Smooth muscle cell (in vitro differentiated cells): ENCODE measurements at regions not wholly inside any gene's neighbourhood (a gene's known extent, or its start where the extent isn't known, plus 50 kb on each side); places are given as distances from the start of the nearest gene placed in this dataset.
A peak's percentile ranks its signal among the peaks of the same experiment; 100 is the strongest.

Source experiments
- DNase-seq: peaks from one replicate; lab custom pipeline; 2025; ENCODE audit not compliant: unreplicated experiment; lab: John Stamatoyannopoulos, UW
- H2AFZ ChIP-seq: fragments of 200-600 bp; sonication (generic); 2 replicates; pipeline ENCODE4 v1.6.0; 2016; ENCODE audit warnings: antibody characterized with exemption, low read depth, mild to moderate bottlenecking
- H3F3A ChIP-seq: fragments of 200-600 bp; sonication (generic); 2 replicates; pipeline ENCODE4 v1.6.0; 2017; ENCODE audit warnings: antibody characterized with exemption, low read depth
- H3K27ac ChIP-seq: fragments of 200-600 bp; sonication (generic); 2 replicates; pipeline ENCODE4 v1.5.1; 2016; ENCODE audit warnings: low read depth, mild to moderate bottlenecking
- H3K27me3 ChIP-seq: fragments of 200-600 bp; sonication (generic); 2 replicates; pipeline ENCODE4 v1.6.1; 2016; ENCODE audit warnings: low read depth, mild to moderate bottlenecking
- H3K36me3 ChIP-seq: fragments of 200-600 bp; sonication (generic); 2 replicates; pipeline ENCODE4 v1.5.1; 2016; ENCODE audit warnings: low read depth
- H3K4me1 ChIP-seq: fragments of 200-600 bp; sonication (generic); 2 replicates; pipeline ENCODE4 v1.5.1; 2016; ENCODE audit warnings: low read depth
- H3K4me2 ChIP-seq: fragments of 200-600 bp; sonication (generic); 2 replicates; pipeline ENCODE4 v1.6.0; 2016; ENCODE audit warnings: mild to moderate bottlenecking
- H3K4me3 ChIP-seq: fragments of 200-600 bp; sonication (generic); 2 replicates; pipeline ENCODE4 v1.5.1; 2016; ENCODE audit warnings: mild to moderate bottlenecking
- H3K79me2 ChIP-seq: fragments of 200-600 bp; sonication (generic); 2 replicates; pipeline ENCODE4 v1.6.0; 2016; ENCODE audit warnings: low read depth, mild to moderate bottlenecking
- H3K9ac ChIP-seq: fragments of 200-600 bp; sonication (generic); 2 replicates; pipeline ENCODE4 v1.6.0; 2016; ENCODE audit warnings: low read depth
- H3K9me3 ChIP-seq: fragments of 200-600 bp; sonication (generic); replicated peaks from 2 replicates; pipeline ENCODE4 v1.5.1; 2016; ENCODE audit warnings: low read depth
- H4K20me1 ChIP-seq: fragments of 200-600 bp; sonication (generic); 2 replicates; pipeline ENCODE4 v1.6.0; 2016; ENCODE audit warnings: low read depth
- WGBS: methylation state at CpG from one replicate; pipeline ENCODE4 v1.1.7; 2016; ENCODE audit warnings: low lambda C conversion rate; 5-methylcytosine and 5-hydroxymethylcytosine counted together
- TF ChIP-seq, protein P1 (sequence below): fragments of 200-600 bp; sonication (generic); IDR thresholded peaks from 2 replicates; pipeline ENCODE4 v1.5.1; 2017; ENCODE audit warnings: borderline replicate concordance, mild to moderate bottlenecking, antibody characterized with exemption; ENCODE audit not compliant: insufficient read depth, poor library complexity, severe bottlenecking

DNA sequence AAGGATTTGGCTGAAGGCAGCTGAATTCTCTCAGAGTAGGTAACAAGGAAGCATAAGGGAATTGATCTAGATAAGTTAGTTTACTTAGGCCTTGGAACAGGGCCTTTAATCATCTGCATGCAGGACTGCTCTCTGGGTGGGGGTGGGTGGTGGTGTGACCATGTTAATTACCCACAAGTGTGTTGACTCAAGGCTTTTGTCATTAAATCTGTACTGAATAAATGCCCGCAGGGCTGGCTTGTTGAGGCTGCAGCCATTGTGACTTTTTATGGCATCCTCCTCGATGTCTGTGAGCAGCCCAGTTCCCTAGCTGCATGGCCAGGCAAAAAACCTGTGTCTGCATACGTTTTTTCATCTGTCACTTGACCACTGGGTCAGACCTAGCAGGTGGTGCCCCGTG, 63.5 kb upstream of the ASCC3 start:
- H3K79me2 ChIP-seq: no peaks in the 10 kb centered on the region
- WGBS: 80% methylated on average over 4 of the region's 4 CpGs
- H3F3A ChIP-seq: no peaks in the 10 kb centered on the region
- H3K9me3 ChIP-seq: no peaks in the 10 kb centered on the region
- H3K27me3 ChIP-seq: no peaks in the 10 kb centered on the region
- no peak overlapping the region for H3K4me2 ChIP-seq
- TF ChIP-seq, protein P1, sequence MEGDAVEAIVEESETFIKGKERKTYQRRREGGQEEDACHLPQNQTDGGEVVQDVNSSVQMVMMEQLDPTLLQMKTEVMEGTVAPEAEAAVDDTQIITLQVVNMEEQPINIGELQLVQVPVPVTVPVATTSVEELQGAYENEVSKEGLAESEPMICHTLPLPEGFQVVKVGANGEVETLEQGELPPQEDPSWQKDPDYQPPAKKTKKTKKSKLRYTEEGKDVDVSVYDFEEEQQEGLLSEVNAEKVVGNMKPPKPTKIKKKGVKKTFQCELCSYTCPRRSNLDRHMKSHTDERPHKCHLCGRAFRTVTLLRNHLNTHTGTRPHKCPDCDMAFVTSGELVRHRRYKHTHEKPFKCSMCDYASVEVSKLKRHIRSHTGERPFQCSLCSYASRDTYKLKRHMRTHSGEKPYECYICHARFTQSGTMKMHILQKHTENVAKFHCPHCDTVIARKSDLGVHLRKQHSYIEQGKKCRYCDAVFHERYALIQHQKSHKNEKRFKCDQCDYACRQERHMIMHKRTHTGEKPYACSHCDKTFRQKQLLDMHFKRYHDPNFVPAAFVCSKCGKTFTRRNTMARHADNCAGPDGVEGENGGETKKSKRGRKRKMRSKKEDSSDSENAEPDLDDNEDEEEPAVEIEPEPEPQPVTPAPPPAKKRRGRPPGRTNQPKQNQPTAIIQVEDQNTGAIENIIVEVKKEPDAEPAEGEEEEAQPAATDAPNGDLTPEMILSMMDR: no peak
- no peak overlapping the region for H3K27ac ChIP-seq
- no peaks in the 10 kb centered on the region for H3K36me3 ChIP-seq
- H3K4me1 ChIP-seq: no peaks in the 10 kb centered on the region
- DNase-seq: no peak
- H4K20me1 ChIP-seq: no peaks in the 10 kb centered on the region
- H3K4me3 ChIP-seq: no peak overlapping the region
- H3K9ac ChIP-seq: no peak overlapping the region
- H2AFZ ChIP-seq: no peak overlapping the region

DNA sequence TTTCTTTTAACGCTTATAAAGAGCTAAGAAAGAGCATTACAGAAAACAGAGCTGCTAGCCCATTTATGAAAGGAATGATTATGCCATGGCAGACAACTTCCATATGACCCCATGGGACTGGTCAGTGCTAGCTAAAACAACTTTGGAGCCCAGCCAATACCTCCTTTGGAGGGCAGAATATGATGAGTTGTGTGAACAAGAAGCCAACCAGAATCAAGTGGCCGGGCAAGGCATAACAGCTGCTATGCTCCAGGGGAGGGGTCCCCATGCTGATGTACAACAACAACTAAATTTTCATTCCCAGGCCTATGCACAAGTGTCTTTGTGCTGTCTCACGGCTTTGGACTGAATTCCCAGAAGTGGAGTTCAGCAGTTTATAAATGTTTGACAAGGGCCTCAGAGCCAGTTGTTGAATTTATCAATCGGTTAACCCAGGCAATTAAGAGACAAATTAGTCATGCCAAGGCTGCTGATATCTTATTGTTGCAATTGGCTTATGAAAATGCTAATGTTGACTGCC, 65.0 kb upstream of the ASCC3 start:
- Histone ChIP-seq H2AFZ (no peak overlapping the region), H3K9me3 (no peaks in the 10 kb centered on the region), H3F3A (no peaks in the 10 kb centered on the region), H3K79me2 (no peaks in the 10 kb centered on the region), H3K4me2 (no peak overlapping the region), H3K4me3 (no peak overlapping the region), H3K27ac (no peak overlapping the region), H3K27me3 (no peaks in the 10 kb centered on the region), H3K4me1 (no peaks in the 10 kb centered on the region), H3K9ac (no peak overlapping the region), H3K36me3 (no peaks in the 10 kb centered on the region), H4K20me1 (no peaks in the 10 kb centered on the region)
- no peak for DNase-seq
- TF ChIP-seq, protein P1: no peak
- WGBS: 98% methylated on average over 4 of the region's 4 CpGs

DNA sequence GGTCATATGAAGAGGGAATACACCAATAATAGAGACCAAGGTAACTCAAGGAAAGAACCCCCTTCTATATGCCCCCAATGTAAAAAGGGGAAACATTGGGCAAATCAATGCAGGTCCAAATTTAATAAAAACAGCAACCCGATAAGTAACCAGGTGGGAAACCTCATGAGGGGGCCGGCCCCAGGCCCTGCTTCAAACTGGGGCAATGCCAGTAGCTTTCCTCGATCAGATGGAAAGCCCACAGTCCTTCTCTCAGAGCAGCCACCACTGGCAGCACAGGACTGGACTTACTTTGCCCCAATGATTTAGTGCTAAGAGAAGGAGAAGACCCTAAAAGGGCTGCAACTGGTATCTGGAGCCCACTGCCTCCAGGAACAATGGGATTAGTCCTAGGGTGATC, 65.6 kb upstream of the ASCC3 start:
- TF ChIP-seq, protein P1: no peak
- WGBS: 94% methylated on average over 3 of the region's 3 CpGs

DNA sequence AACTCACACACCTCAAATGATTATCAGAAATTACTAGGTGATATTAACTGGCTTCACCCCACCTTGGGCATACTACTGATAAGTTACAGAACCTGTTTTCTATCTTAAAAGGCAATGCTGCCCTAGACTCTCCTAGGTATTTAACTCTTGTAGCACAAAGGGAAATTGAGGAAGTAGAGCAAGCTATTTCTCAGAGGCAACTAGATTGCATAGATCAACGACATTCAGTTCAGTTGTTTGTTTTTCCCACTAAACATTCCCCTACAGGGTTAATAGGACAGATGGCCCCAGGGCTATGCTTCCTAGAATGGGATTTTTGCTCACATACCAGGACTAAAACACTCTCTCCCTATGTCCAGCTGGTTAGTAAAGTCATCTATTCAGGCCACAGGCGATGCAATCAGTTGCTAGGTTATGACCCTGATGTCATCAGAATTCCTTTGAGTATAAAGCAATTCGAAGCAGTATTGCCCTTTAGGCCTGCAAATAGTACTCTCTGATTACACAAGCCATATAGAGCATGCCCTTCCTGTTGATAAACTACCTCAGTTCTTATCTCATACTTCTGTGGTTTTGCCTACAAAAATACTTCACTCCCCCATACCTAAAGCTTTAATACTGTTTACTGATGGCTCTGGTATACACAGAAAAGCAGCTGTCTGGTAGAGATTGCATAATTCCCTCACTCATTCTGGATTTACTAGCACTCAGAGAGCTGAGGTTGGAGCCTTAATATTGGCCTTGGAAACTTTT, 67.4 kb upstream of the ASCC3 start:
- TF ChIP-seq, protein P1: no peak
- Histone ChIP-seq H3K27ac (peak overlapping the region; percentile 47), H3K4me1 (no peaks in the 10 kb centered on the region), H3K9ac (no peak overlapping the region), H3F3A (no peaks in the 10 kb centered on the region), H3K4me2 (no peak overlapping the region), H3K79me2 (no peaks in the 10 kb centered on the region), H3K4me3 (no peak overlapping the region), H3K9me3 (no peaks in the 10 kb centered on the region), H3K36me3 (no peaks in the 10 kb centered on the region), H3K27me3 (no peaks in the 10 kb centered on the region), H2AFZ (no peak overlapping the region), H4K20me1 (no peaks in the 10 kb centered on the region)
- WGBS: 37% methylated on average over 3 of the region's 3 CpGs
- DNase-seq: no peak

More for the DNA sequence above, 65.6 kb upstream of the ASCC3 start:
- H3K4me1 ChIP-seq: no peaks in the 10 kb centered on the region
- H3K36me3 ChIP-seq: no peaks in the 10 kb centered on the region
- no peaks in the 10 kb centered on the region for H4K20me1 ChIP-seq
- no peaks in the 10 kb centered on the region for H3K9me3 ChIP-seq
- no peak overlapping the region for H3K4me3 ChIP-seq
- no peaks in the 10 kb centered on the region for H3K79me2 ChIP-seq
- DNase-seq: no peak
- no peak overlapping the region for H3K9ac ChIP-seq
- H2AFZ ChIP-seq: no peak overlapping the region
- H3K27ac ChIP-seq: no peak overlapping the region
- H3K4me2 ChIP-seq: no peak overlapping the region
- H3K27me3 ChIP-seq: no peaks in the 10 kb centered on the region
- H3F3A ChIP-seq: no peaks in the 10 kb centered on the region
